Stomach (tissue), 4 donors: ENCODE measurements at regions not wholly inside any gene's neighbourhood (a gene's known extent, or its start where the extent isn't known, plus 50 kb on each side); places are given as distances from the start of the nearest gene placed in this dataset.

Source experiments
- CTCF ChIP-seq, 7 experiments: fragments of 450-650 bp in 4 of 7; fragments of 200-600 bp in 3 of 7; sonication (generic) in 3 of 7; IDR thresholded peaks; one replicate each; pipeline ENCODE4 v1.5.1; 2016 to 2019; ENCODE audit warnings: antibody characterized with exemption in 7 of 7, control low read depth in 2 of 7, mild to moderate bottlenecking in 1 of 7
- EP300 ChIP-seq: sonication (generic); formaldehyde crosslinking; IDR thresholded peaks from one replicate; pipeline ENCODE4 v1.6.1; 2017; ENCODE audit warnings: antibody characterized with exemption
- POLR2A ChIP-seq, 4 donors: fragments of 450-650 bp; IDR thresholded peaks; one replicate each; pipeline ENCODE4 v1.6.1; 2016; ENCODE audit warnings: antibody characterized with exemption in 4 of 4, control low read depth in 2 of 4, mild to moderate bottlenecking in 1 of 4, moderate library complexity in 1 of 4

- TF ChIP-seq CTCF (IDR thresholded peaks at IDR 0.05) (no peak), EP300 (no peak), POLR2A (IDR thresholded peaks at IDR 0.05) (no peak)
Observed at GRCh38 chr2:222998459-222998858, 53.5 kb upstream of the KCNE4 start.
